ENCODE measurements at regions not wholly inside any gene's neighbourhood (a gene's known extent, or its start where the extent isn't known, plus 50 kb on each side); places are given as distances from the start of the nearest gene placed in this dataset.

DNA sequence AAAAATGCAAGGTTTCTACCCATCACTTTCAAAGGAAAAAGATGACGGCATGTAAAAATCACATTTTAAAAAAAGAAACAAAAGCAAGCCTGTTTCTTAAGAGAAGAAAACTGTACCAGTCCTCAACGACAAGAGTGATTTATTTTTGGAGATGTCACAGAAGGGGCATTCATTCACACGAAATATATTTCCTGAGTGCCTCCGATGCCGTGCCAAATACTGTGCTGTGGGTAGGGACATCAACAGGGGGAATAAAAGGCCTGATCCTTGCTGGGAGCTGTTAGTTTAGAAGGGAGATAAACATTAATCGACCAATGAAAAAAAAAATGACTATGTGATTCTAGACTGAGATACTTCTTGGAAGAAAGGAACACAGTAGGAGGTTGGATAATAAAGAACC is 297.5 kb upstream of the SOX5 start:
- DNase-seq: no peak

DNA sequence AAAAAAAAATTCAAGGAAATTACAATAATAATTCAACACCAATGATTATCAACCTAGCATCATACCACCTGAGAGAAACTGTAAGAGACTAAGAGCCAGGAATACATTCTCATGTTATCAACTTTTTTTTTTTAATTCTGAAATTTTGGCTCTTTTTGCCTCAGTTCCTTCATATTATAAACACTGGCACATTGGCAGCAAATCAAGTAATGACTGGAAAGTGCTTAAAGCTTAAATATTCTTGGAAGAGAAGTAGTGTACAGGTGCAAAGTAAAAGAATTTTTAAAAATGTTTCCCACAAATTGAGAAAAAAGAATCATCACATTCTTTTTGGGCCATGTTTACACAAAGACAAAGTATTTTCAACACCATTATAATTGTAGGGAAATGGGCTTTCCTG is 296.9 kb upstream of the SOX5 start:
- Histone ChIP-seq H3K9me3 (ENCODE audit: low read length) (no peaks in the 10 kb centered on the region), H3K27ac (ENCODE audit: low read length) (no peak overlapping the region), H3K4me1 (ENCODE audit: low read length) (no peaks in the 10 kb centered on the region), H3K9me2 (replicated peaks; ENCODE audit: insufficient read depth, low read length) (no peaks in the 10 kb centered on the region), H4K20me1 (ENCODE audit: insufficient read depth, low read depth, low read length) (no peaks in the 10 kb centered on the region), H3K36me3 (ENCODE audit: insufficient read depth, low read length) (no peaks in the 10 kb centered on the region), H3K9ac (ENCODE audit: low read length) (no peak overlapping the region), H2AFZ (ENCODE audit: low read length) (no peak overlapping the region), H3K4me2 (ENCODE audit: low read depth, low read length, poor library complexity, severe bottlenecking) (no peak overlapping the region), H3K4me3 (ENCODE audit: low read length) (no peak overlapping the region), H3K27me3 (ENCODE audit: low read length) (no peaks in the 10 kb centered on the region), H3K79me2 (ENCODE audit: low read length) (no peaks in the 10 kb centered on the region)
- no peak for DNase-seq

More for the DNA sequence above, 297.5 kb upstream of the SOX5 start:
- H3K27me3 ChIP-seq (ENCODE audit: low read length): no peaks in the 10 kb centered on the region
- H3K4me1 ChIP-seq (ENCODE audit: low read length): no peaks in the 10 kb centered on the region
- H3K9me2 ChIP-seq (replicated peaks; ENCODE audit: insufficient read depth, low read length): no peaks in the 10 kb centered on the region
- H3K4me3 ChIP-seq (ENCODE audit: low read length): no peak overlapping the region
- H3K36me3 ChIP-seq (ENCODE audit: insufficient read depth, low read length): no peaks in the 10 kb centered on the region
- H4K20me1 ChIP-seq (ENCODE audit: insufficient read depth, low read depth, low read length): no peaks in the 10 kb centered on the region
- no peaks in the 10 kb centered on the region for H3K79me2 ChIP-seq (ENCODE audit: low read length)
- H3K27ac ChIP-seq (ENCODE audit: low read length): no peak overlapping the region
- no peak overlapping the region for H3K9ac ChIP-seq (ENCODE audit: low read length)
- no peak overlapping the region for H3K4me2 ChIP-seq (ENCODE audit: low read depth, low read length, poor library complexity, severe bottlenecking)
- H3K9me3 ChIP-seq (ENCODE audit: low read length): no peaks in the 10 kb centered on the region
- no peak overlapping the region for H2AFZ ChIP-seq (ENCODE audit: low read length)

DNA sequence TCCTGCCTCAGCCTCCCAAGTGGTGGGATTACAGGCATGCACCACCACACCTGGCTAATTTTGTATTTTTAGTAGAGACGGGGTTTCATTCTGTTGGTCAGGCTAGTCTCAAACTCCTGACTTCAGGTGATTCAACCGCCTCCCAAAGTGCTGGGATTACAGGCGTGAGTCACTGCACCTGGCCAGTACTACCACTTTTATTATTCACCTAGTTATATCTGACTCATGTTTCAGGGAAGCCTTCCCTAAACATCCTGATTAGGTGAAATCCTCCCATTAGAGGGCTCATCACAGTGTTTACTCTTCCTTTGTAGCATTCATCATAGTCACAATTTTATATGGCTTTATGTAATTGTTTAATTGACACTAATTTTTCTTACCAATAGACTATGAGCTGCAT is 295.3 kb upstream of the SOX5 start:
- DNase-seq: no peak
- Histone ChIP-seq H3K4me3 (ENCODE audit: low read length) (no peak overlapping the region), H3K4me1 (ENCODE audit: low read length) (no peaks in the 10 kb centered on the region), H3K36me3 (ENCODE audit: insufficient read depth, low read length) (no peaks in the 10 kb centered on the region), H3K27me3 (ENCODE audit: low read length) (no peaks in the 10 kb centered on the region), H3K9ac (ENCODE audit: low read length) (no peak overlapping the region), H2AFZ (ENCODE audit: low read length) (no peak overlapping the region), H3K9me2 (replicated peaks; ENCODE audit: insufficient read depth, low read length) (no peaks in the 10 kb centered on the region), H3K27ac (ENCODE audit: low read length) (no peak overlapping the region), H3K9me3 (ENCODE audit: low read length) (no peaks in the 10 kb centered on the region), H3K4me2 (ENCODE audit: low read depth, low read length, poor library complexity, severe bottlenecking) (no peak overlapping the region), H4K20me1 (ENCODE audit: insufficient read depth, low read depth, low read length) (no peaks in the 10 kb centered on the region), H3K79me2 (ENCODE audit: low read length) (no peaks in the 10 kb centered on the region)

DNA sequence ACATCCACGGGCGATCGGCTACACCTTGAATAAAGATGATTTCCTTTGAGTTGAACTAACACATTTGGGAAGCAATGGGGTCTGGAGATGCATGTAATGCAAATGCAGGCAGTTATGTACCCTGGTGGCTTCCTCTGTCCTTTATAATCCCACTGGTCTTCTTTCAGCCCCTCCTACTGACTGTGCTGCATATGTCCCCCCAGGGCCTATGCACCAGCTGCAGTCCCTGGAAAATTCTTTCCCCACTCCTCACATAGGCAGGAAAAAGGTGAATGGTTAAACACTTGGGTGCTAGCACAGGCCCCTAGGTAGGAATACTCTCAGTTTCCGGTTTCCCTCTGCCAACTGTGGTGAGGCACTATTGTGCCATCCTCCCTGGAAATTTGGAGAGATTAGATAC is 294.8 kb upstream of the SOX5 start:
- Histone ChIP-seq H3K36me3 (ENCODE audit: insufficient read depth, low read length) (no peaks in the 10 kb centered on the region), H4K20me1 (ENCODE audit: insufficient read depth, low read depth, low read length) (no peaks in the 10 kb centered on the region), H3K4me3 (ENCODE audit: low read length) (no peak overlapping the region), H3K4me2 (ENCODE audit: low read depth, low read length, poor library complexity, severe bottlenecking) (no peak overlapping the region), H3K4me1 (ENCODE audit: low read length) (no peaks in the 10 kb centered on the region), H3K9me2 (replicated peaks; ENCODE audit: insufficient read depth, low read length) (no peaks in the 10 kb centered on the region), H3K9ac (ENCODE audit: low read length) (no peak overlapping the region), H3K27ac (ENCODE audit: low read length) (no peak overlapping the region), H3K9me3 (ENCODE audit: low read length) (no peaks in the 10 kb centered on the region), H3K27me3 (ENCODE audit: low read length) (no peaks in the 10 kb centered on the region), H2AFZ (ENCODE audit: low read length) (no peak overlapping the region), H3K79me2 (ENCODE audit: low read length) (no peaks in the 10 kb centered on the region)
- no peak for DNase-seq

DNA sequence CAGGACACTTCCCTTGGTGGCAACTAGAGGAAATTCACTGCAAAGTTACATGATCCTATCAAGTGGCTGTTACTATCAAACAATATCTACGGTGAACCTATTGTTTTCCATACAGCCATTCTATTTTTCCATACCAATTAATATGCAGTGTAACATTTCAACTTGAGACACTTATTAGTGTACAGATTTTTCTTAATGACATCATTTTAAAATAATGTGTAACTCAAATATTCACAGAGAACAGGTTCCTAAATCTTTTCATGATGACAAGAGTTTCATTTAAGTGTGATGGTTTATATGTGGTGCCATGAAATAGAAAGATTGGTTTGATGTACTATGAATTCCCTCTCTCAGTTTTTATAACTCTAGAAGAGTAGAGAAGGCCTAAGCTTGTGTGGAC is 291.2 kb upstream of the SOX5 start:
- no peaks in the 10 kb centered on the region for H3K79me2 ChIP-seq (ENCODE audit: low read length)
- H3K9me3 ChIP-seq (ENCODE audit: low read length): no peaks in the 10 kb centered on the region
- H3K27ac ChIP-seq (ENCODE audit: low read length): no peak overlapping the region
- no peaks in the 10 kb centered on the region for H3K36me3 ChIP-seq (ENCODE audit: insufficient read depth, low read length)
- no peak for DNase-seq
- H3K4me1 ChIP-seq (ENCODE audit: low read length): no peaks in the 10 kb centered on the region
- no peak overlapping the region for H3K4me3 ChIP-seq (ENCODE audit: low read length)
- no peak overlapping the region for H3K4me2 ChIP-seq (ENCODE audit: low read depth, low read length, poor library complexity, severe bottlenecking)
- H3K9ac ChIP-seq (ENCODE audit: low read length): no peak overlapping the region
- H2AFZ ChIP-seq (ENCODE audit: low read length): no peak overlapping the region
- H4K20me1 ChIP-seq (ENCODE audit: insufficient read depth, low read depth, low read length): no peaks in the 10 kb centered on the region
- no peaks in the 10 kb centered on the region for H3K9me2 ChIP-seq (replicated peaks; ENCODE audit: insufficient read depth, low read length)
- H3K27me3 ChIP-seq (ENCODE audit: low read length): no peaks in the 10 kb centered on the region

DNA sequence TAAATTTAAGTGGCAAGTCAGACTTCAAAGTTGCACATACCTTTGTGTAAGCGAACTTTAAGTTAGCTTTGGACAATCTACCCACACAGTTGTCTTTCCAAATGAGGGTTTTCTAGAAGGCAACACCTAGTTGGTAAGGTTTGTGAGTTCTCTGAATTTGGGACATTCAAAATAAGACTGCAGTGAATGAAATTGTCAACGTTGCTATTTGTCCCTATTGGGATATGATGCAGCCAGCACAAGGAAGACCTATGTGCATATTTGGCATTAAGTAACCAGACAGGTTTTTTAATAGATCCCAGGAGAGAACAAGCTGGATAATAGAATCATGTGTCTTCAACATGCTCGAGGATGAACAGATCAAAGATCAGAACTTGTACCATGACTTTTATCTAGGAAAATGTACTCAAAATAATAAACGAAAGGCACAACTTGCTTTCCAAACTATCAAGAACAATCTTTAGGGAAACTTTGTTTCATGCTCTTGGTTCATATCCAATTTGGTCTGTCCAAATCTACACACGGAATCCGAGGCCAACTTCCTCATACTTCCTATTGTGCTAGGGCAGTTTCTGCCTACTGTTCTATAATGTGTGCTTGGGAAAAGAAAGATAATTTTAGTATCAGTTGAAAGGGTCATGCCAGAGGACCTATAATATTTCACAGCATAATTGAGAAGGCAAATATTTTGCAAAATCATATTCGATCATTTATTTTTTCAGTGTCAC is 284.2 kb upstream of the SOX5 start:
- Histone ChIP-seq H3K79me2 (ENCODE audit: low read length) (no peaks in the 10 kb centered on the region), H3K9me3 (ENCODE audit: low read length) (no peaks in the 10 kb centered on the region), H3K4me3 (ENCODE audit: low read length) (no peak overlapping the region)

DNA sequence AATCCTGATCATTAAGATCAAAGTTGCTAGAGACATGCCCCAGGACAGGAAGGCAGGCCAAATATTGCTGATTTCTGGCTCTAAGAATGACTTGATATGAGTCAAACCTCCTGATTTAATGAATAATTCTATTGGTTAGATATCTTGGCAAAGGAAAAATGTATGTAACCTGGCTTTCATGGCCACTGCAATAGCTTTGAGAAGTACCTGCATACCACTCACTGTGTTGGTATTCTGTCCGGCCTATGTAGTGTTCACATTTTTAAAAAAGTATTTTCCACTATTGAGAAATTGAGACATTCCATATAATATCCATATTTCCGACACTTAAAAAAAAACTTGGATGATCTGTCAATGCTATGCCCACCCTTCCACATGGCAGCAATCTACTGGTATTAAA is 283.1 kb upstream of the SOX5 start:
- Histone ChIP-seq H4K20me1 (ENCODE audit: insufficient read depth, low read depth, low read length) (no peaks in the 10 kb centered on the region), H3K36me3 (ENCODE audit: insufficient read depth, low read length) (no peaks in the 10 kb centered on the region), H3K27me3 (ENCODE audit: low read length) (no peaks in the 10 kb centered on the region), H3K9ac (ENCODE audit: low read length) (no peak overlapping the region), H3K79me2 (ENCODE audit: low read length) (no peaks in the 10 kb centered on the region), H3K9me3 (ENCODE audit: low read length) (no peaks in the 10 kb centered on the region), H3K4me2 (ENCODE audit: low read depth, low read length, poor library complexity, severe bottlenecking) (no peak overlapping the region), H2AFZ (ENCODE audit: low read length) (no peak overlapping the region), H3K27ac (ENCODE audit: low read length) (no peak overlapping the region), H3K4me1 (ENCODE audit: low read length) (no peaks in the 10 kb centered on the region), H3K4me3 (ENCODE audit: low read length) (no peak overlapping the region), H3K9me2 (replicated peaks; ENCODE audit: insufficient read depth, low read length) (no peaks in the 10 kb centered on the region)
- no peak for DNase-seq

More for the DNA sequence above, 284.2 kb upstream of the SOX5 start:
- Histone ChIP-seq H3K4me1 (ENCODE audit: low read length) (no peaks in the 10 kb centered on the region), H3K36me3 (ENCODE audit: insufficient read depth, low read length) (no peaks in the 10 kb centered on the region), H3K9ac (ENCODE audit: low read length) (no peak overlapping the region), H3K9me2 (replicated peaks; ENCODE audit: insufficient read depth, low read length) (no peaks in the 10 kb centered on the region), H3K27ac (ENCODE audit: low read length) (no peak overlapping the region), H4K20me1 (ENCODE audit: insufficient read depth, low read depth, low read length) (no peaks in the 10 kb centered on the region), H3K4me2 (ENCODE audit: low read depth, low read length, poor library complexity, severe bottlenecking) (no peak overlapping the region), H2AFZ (ENCODE audit: low read length) (no peak overlapping the region), H3K27me3 (ENCODE audit: low read length) (no peaks in the 10 kb centered on the region)
- no peak for DNase-seq

DNA sequence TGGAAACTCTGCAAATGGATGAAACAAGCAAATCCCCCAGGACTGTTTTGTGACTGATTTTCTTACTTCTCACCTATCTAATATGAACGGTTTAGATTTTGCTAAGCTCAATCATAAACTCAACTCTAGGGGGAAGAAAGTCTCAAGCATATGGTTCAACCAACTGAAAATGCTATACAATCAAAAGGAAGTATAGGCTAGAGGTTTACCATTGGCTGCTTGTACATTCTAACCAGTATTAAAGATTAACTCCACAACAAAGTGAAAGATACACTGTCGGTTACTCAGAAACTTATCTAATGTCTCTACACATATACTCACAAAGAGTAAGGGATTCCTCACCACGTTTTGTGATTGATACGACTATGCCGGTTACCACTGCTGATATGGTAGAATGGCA is 281.8 kb upstream of the SOX5 start:
- DNase-seq: no peak

More for the DNA sequence above, 281.8 kb upstream of the SOX5 start:
- H3K27me3 ChIP-seq (ENCODE audit: low read length): no peaks in the 10 kb centered on the region
- H3K9me3 ChIP-seq (ENCODE audit: low read length): no peaks in the 10 kb centered on the region
- H3K36me3 ChIP-seq (ENCODE audit: insufficient read depth, low read length): no peaks in the 10 kb centered on the region
- no peak overlapping the region for H3K4me2 ChIP-seq (ENCODE audit: low read depth, low read length, poor library complexity, severe bottlenecking)
- no peaks in the 10 kb centered on the region for H3K9me2 ChIP-seq (replicated peaks; ENCODE audit: insufficient read depth, low read length)
- no peak overlapping the region for H3K4me3 ChIP-seq (ENCODE audit: low read length)
- no peaks in the 10 kb centered on the region for H4K20me1 ChIP-seq (ENCODE audit: insufficient read depth, low read depth, low read length)
- H3K79me2 ChIP-seq (ENCODE audit: low read length): no peaks in the 10 kb centered on the region
- no peak overlapping the region for H3K27ac ChIP-seq (ENCODE audit: low read length)
- H3K9ac ChIP-seq (ENCODE audit: low read length): no peak overlapping the region
- H3K4me1 ChIP-seq (ENCODE audit: low read length): no peaks in the 10 kb centered on the region
- H2AFZ ChIP-seq (ENCODE audit: low read length): no peak overlapping the region
